Body of pancreas (tissue), 4 donors: ENCODE measurements at regions not wholly inside any gene's neighbourhood (a gene's known extent, or its start where the extent isn't known, plus 50 kb on each side); places are given as distances from the start of the nearest gene placed in this dataset.

Experiments
- POLR2A ChIP-seq, 3 donors: fragments of 450-650 bp; IDR thresholded peaks; one replicate each; pipeline ENCODE4 v1.6.1; 2016; ENCODE audit warnings: antibody characterized with exemption in 3 of 3, mild to moderate bottlenecking in 2 of 3
- TF ChIP-seq, protein P1 (sequence below), 7 experiments: fragments of 450-650 bp in 4 of 7; fragments of 200-600 bp in 3 of 7; sonication (generic) in 3 of 7; IDR thresholded peaks; one replicate each; pipeline ENCODE4 v1.5.1; 2016 to 2019; ENCODE audit warnings: antibody characterized with exemption in 7 of 7

DNA sequence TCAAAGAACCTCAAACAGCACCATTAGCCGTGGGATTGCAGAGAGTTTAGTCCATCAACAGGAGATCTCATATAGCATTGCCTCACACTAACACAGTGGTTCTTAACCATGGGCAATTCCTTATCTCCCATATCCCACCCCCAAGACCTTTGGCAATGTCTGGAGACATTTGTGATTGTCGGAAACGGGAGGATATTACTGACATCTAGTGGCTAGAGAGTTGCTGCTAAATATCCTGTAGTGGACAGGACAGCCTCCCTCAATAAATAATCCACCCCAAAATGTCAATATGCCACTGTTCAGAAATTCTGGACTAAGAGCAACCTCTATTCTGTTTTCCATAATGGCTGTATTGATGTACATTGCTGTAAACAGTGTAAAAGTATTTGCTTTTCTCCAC, 210.1 kb upstream of the CCN2 start:
- TF ChIP-seq POLR2A (IDR thresholded peaks at IDR 0.05) = no peak
- TF ChIP-seq, protein P1, sequence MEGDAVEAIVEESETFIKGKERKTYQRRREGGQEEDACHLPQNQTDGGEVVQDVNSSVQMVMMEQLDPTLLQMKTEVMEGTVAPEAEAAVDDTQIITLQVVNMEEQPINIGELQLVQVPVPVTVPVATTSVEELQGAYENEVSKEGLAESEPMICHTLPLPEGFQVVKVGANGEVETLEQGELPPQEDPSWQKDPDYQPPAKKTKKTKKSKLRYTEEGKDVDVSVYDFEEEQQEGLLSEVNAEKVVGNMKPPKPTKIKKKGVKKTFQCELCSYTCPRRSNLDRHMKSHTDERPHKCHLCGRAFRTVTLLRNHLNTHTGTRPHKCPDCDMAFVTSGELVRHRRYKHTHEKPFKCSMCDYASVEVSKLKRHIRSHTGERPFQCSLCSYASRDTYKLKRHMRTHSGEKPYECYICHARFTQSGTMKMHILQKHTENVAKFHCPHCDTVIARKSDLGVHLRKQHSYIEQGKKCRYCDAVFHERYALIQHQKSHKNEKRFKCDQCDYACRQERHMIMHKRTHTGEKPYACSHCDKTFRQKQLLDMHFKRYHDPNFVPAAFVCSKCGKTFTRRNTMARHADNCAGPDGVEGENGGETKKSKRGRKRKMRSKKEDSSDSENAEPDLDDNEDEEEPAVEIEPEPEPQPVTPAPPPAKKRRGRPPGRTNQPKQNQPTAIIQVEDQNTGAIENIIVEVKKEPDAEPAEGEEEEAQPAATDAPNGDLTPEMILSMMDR (IDR thresholded peaks at IDR 0.05) = peak in 6 of 7 experiments; percentile 29 to 63 (median 54)
